IMR-90 (cell line): ENCODE measurements at regions not wholly inside any gene's neighbourhood (a gene's known extent, or its start where the extent isn't known, plus 50 kb on each side); places are given as distances from the start of the nearest gene placed in this dataset.
"Not testable (repeated sequence)": the region's sequence is repeated elsewhere in the genome, so short reads cannot be mapped to it uniquely, and the experiment has no call there.

Experiments used
- ATAC-seq: fragments of 200-7000 bp; cut with Tn5 transposase; 2 replicates; pipeline ENCODE4 v1.9.1; 2020; ENCODE audit warnings: low read depth, mild to moderate bottlenecking, moderate library complexity
- BruUV-seq: library from RNA; stranded (reverse); fragments of 400-500 nt; replicated peaks from 2 replicates; lab custom pipeline; 2021; lab: Mats Ljungman, UMichigan
- CTCF ChIA-PET: fragments of 300-600 bp; formaldehyde crosslinking; extraction: SDS; loops from one replicate; lab custom pipeline; 2021; ENCODE audit warnings: antibody characterized with exemption; lab: Yijun Ruan, JAX
- POLR2A ChIA-PET: fragments of 300-600 bp; sonication (Branson Sonifier 250); formaldehyde crosslinking; loops from one replicate; lab custom pipeline; 2022; ENCODE audit warnings: antibody characterized with exemption; ENCODE audit not compliant: unreplicated experiment; lab: Charles Lee
- DNase-seq: peaks from one replicate; pipeline ENCODE4 v3.0.0; 2013
- H2AFZ ChIP-seq: replicated peaks from 2 replicates; pipeline ENCODE3; 2013; ENCODE audit warnings: low read length, mild to moderate bottlenecking; ENCODE audit not compliant: poor library complexity
- H2AK5ac ChIP-seq: 2 replicates; pipeline ENCODE4 v1.6.1; 2013; ENCODE audit warnings: low read depth, low read length, inconsistent platforms
- H2AK9ac ChIP-seq: replicated peaks from 2 replicates; pipeline ENCODE3; 2013; ENCODE audit warnings: mild to moderate bottlenecking, low read depth, low read length, moderate library complexity; ENCODE audit not compliant: poor library complexity
- H2BK120ac ChIP-seq: 2 replicates; pipeline ENCODE4 v1.6.1; 2013; ENCODE audit warnings: low read depth, low read length, inconsistent platforms
- H2BK15ac ChIP-seq: 3 replicates; pipeline ENCODE4 v1.6.1; 2013; ENCODE audit warnings: low read depth, low read length, inconsistent platforms
- H2BK20ac ChIP-seq: 2 replicates; pipeline ENCODE4 v1.6.1; 2013; ENCODE audit warnings: low read depth, mild to moderate bottlenecking, inconsistent platforms, low read length, moderate library complexity
- H2BK5ac ChIP-seq: 2 replicates; pipeline ENCODE4 v1.6.1; 2013; ENCODE audit warnings: mild to moderate bottlenecking, low read depth, low read length, inconsistent platforms; ENCODE audit not compliant: poor library complexity, severe bottlenecking
- H3K14ac ChIP-seq: replicated peaks from 2 replicates; pipeline ENCODE4 v1.6.1; 2013; ENCODE audit warnings: low read depth, low read length, inconsistent platforms
- H3K18ac ChIP-seq: 2 replicates; pipeline ENCODE4 v1.6.1; 2013; ENCODE audit warnings: low read depth, low read length, control low read depth
- H3K23ac ChIP-seq: 2 replicates; pipeline ENCODE4 v1.6.1; 2013; ENCODE audit warnings: low read depth, low read length, inconsistent platforms
- H3K27ac ChIP-seq: 2 replicates; pipeline ENCODE4 v1.5.1; 2013; ENCODE audit warnings: mild to moderate bottlenecking, control low read depth, low read length; ENCODE audit not compliant: insufficient read depth
- H3K27me3 ChIP-seq: 2 replicates; pipeline ENCODE4 v1.6.1; 2013; ENCODE audit warnings: low read length; ENCODE audit not compliant: control insufficient read depth, insufficient read depth
- H3K36me3 ChIP-seq: 2 replicates; pipeline ENCODE4 v1.6.1; 2013; ENCODE audit warnings: low read length, mixed read lengths; ENCODE audit not compliant: control insufficient read depth, insufficient read depth
- H3K4ac ChIP-seq: 2 replicates; pipeline ENCODE4 v1.6.1; 2013; ENCODE audit warnings: low read depth, low read length, inconsistent platforms
- H3K4me1 ChIP-seq: 2 replicates; pipeline ENCODE4 v1.6.1; 2013; ENCODE audit warnings: low read length, mixed read lengths; ENCODE audit not compliant: control insufficient read depth, insufficient read depth
- H3K4me2 ChIP-seq: 2 replicates; pipeline ENCODE4 v1.6.1; 2013; ENCODE audit warnings: low read depth, mild to moderate bottlenecking, control low read depth, low read length, moderate library complexity
- H3K4me3 ChIP-seq: 2 replicates; pipeline ENCODE4 v1.5.1; 2013; ENCODE audit warnings: low read depth, mild to moderate bottlenecking, control low read depth, low read length, moderate library complexity; ENCODE audit not compliant: insufficient read depth
- H3K56ac ChIP-seq: 2 replicates; pipeline ENCODE4 v1.6.1; 2013; ENCODE audit warnings: low read length, inconsistent platforms; ENCODE audit not compliant: insufficient read depth; ENCODE audit errors: extremely low read depth
- H3K79me1 ChIP-seq, 2 experiments: 2 replicates each; pipeline ENCODE4 v1.6.1; 2013; ENCODE audit warnings: low read length in 2 of 2, inconsistent platforms in 1 of 2, low read depth in 1 of 2
- H3K9ac ChIP-seq: 2 replicates; pipeline ENCODE4 v1.6.1; 2013; ENCODE audit warnings: low read depth, low read length, control low read depth
- H3K9me1 ChIP-seq: 2 replicates; pipeline ENCODE4 v1.6.1; 2013; ENCODE audit warnings: low read length, inconsistent platforms; ENCODE audit not compliant: insufficient read depth
- H3K9me3 ChIP-seq: 2 replicates; pipeline ENCODE4 v1.6.1; 2013; ENCODE audit warnings: low read length; ENCODE audit not compliant: control insufficient read depth, insufficient read depth
- H4K20me1 ChIP-seq: 2 replicates; pipeline ENCODE4 v1.6.1; 2013; ENCODE audit warnings: low read length, inconsistent platforms; ENCODE audit not compliant: insufficient read depth
- H4K5ac ChIP-seq: 2 replicates; pipeline ENCODE4 v1.6.1; 2013; ENCODE audit warnings: mild to moderate bottlenecking, low read depth, low read length, control low read depth
- H4K8ac ChIP-seq, 2 experiments: 2 replicates each; pipeline ENCODE4 v1.6.1; 2013; ENCODE audit warnings: low read depth in 2 of 2, low read length in 2 of 2, control low read depth in 1 of 2, inconsistent platforms in 1 of 2
- H4K91ac ChIP-seq: 2 replicates; pipeline ENCODE4 v1.6.1; 2013; ENCODE audit warnings: low read depth, low read length, inconsistent platforms; ENCODE audit not compliant: insufficient read depth
- CEBPB ChIP-seq: IDR thresholded peaks from 2 replicates; pipeline ENCODE4 v1.6.1; 2012; ENCODE audit warnings: low read depth, low read length, improper control_type of control experiment
- WGBS, 2 experiments: methylation state at CpG; one replicate each; pipeline versions ENCODE4 v1.1.5 to v1.1.7; 2013; ENCODE audit warnings: missing lambda C conversion rate in 2 of 2; ENCODE audit not compliant: insufficient read length in 1 of 2; ENCODE audit errors: extremely low coverage in 2 of 2; 5-methylcytosine and 5-hydroxymethylcytosine counted together
- dilution Hi-C: fragments of 300-500 bp; cut with HindIII; formaldehyde crosslinking; loops from one replicate; pipeline ENCODE4 v1.14.3; 2018; ENCODE audit warnings: low sequenced_read_pairs; ENCODE audit not compliant: unreplicated experiment
- in situ Hi-C: fragments of 300-500 bp; cut with MboI; formaldehyde crosslinking; loops from 3 replicates; pipeline ENCODE4 v1.14.3; 2019; ENCODE audit warnings: low sequenced_read_pairs, inconsistent platforms, mixed read lengths
- intact Hi-C: fragments of 100-400 bp; cut with micrococcal nuclease; formaldehyde crosslinking; loops from 2 replicates; pipeline ENCODE4 v1.10.0; 2022

- H2AK5ac ChIP-seq = peak overlapping the region; percentile 39; the same call in 1 of the 2 replicates
- H3K4me3 ChIP-seq, H2AFZ ChIP-seq, H4K20me1 ChIP-seq, POLR2A ChIA-PET, H3K9ac ChIP-seq, H3K56ac ChIP-seq, H2AK9ac ChIP-seq, H3K36me3 ChIP-seq, H3K27me3 ChIP-seq, CTCF ChIA-PET, H3K4me2 ChIP-seq, H3K23ac ChIP-seq, intact Hi-C loops, dilution Hi-C loops, H3K9me3 ChIP-seq, in situ Hi-C loops, BruUV-seq, H3K79me1 ChIP-seq, H3K9me1 ChIP-seq: not testable (repeated sequence)
- H2BK15ac ChIP-seq = peak overlapping the region; percentile 22; the same call in 2 of the 3 replicates
- H4K91ac ChIP-seq = peak overlapping the region; percentile 87
- WGBS, 2 experiments = no CpG with 5 or more reads among the region's 11 CpGs
- H3K4ac ChIP-seq = peak overlapping the region; percentile 66
- TF ChIP-seq CEBPB = peak; percentile 64; the same call in 1 of the 2 replicates
- H4K8ac ChIP-seq = peak overlapping the region; percentile 13 to 80; a peak in 3 of 4 replicates
- H3K27ac ChIP-seq = peak overlapping the region; percentile 64; the same call in 1 of the 2 replicates
- peaks cover 12% of the 10 kb centered on the region for H3K4me1 ChIP-seq
- H3K18ac ChIP-seq = peak overlapping the region; percentile 89
- ATAC-seq (peak; percentile 54), DNase-seq (peak; percentile 25)
- peak overlapping the region; percentile 95 for H4K5ac ChIP-seq
- peak overlapping the region; percentile 67 for H2BK120ac ChIP-seq
- peak overlapping the region; percentile 77 for H2BK20ac ChIP-seq
- H3K14ac ChIP-seq = peak overlapping the region; percentile 48
- H2BK5ac ChIP-seq = peak overlapping the region; percentile 65
Observed at GRCh38 chr16:88274126-88274750, 108.5 kb upstream of the ZNF469 start.
